HG03432 (cell line): ENCODE measurements at regions not wholly inside any gene's neighbourhood (a gene's known extent, or its start where the extent isn't known, plus 50 kb on each side); places are given as distances from the start of the nearest gene placed in this dataset.

ENCODE experiments used
- ATAC-seq: cut with Tn5 transposase; IDR thresholded peaks from one replicate; pipeline ENCODE4 v1.9.1; 2021; ENCODE audit warnings: mild to moderate bottlenecking, moderate library complexity; ENCODE audit not compliant: unreplicated experiment

DNA sequence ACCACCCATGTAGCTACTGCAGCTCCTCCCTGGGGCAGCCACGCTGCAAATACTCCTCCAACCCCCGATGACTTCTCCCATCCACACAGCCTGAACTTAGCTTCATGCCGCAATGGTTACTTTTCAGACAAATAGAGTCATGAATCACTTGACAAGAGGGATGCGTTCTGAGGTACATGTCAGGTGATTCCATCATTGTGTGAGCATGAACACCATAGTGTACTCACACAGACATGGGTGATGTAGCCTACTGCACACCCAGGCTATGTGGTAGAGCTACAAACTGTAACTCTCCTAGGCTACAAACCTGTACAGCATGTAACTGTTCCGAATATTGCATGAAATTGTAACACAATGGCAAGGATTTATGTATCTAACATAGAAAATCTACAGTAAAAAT, 298.5 kb upstream of the SLC35B3 start:
- ATAC-seq, result no peak

DNA sequence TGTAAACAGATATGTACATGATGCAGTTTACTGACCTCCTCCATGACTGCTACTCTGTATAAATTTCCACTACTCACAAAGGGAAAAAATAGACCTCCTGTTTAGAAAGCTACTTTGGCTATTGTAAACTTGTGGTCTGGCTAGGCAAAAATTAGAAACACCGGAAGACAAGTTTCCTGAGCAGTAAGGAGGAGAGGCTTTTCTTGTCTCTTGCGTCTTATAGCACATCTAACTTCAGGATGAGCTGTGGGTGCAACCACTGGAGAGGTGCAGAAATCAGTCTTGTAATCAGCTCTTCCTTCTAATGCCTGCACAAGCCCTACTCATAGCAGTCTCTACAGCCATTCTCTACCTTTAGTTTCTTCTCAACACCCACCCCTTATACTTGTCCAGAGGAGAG, 296.5 kb upstream of the SLC35B3 start:
- ATAC-seq, result peak; percentile 54

DNA sequence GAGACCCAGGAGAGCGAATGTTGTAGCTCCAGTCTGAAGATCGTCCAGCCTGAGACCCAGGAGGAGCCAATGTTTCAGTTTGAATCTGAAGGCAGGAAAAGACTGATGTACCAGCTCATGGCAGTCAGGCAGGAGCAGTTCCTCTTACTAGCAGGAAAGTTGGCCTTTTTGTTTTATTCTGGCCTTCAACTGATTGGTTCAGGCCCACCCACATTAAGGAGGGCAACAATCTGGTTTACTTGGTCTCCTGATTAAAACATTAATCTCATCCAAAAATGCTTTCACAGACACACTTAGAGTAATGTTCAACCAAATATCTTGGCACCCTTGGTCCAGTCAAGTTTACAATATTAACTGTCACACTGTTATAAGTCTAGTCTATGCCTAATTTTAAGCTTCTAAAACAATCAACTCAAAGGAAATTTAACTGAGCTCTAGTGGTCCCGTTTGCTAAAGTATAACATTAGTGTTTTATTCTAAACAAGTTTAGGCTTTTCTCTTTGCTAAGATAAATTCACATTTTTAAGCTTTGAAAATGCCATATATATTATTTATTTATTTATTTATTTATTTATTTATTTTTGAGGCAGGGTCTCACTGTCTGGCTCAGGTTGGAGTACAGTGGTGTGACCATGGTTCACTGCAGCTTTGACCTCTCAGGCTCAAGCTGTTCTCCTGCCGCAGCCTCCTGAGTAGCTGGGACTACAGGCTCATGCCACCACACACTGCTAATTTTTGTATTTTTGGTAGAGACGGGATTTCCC, 275.5 kb upstream of the SLC35B3 start:
- ATAC-seq, result no peak

DNA sequence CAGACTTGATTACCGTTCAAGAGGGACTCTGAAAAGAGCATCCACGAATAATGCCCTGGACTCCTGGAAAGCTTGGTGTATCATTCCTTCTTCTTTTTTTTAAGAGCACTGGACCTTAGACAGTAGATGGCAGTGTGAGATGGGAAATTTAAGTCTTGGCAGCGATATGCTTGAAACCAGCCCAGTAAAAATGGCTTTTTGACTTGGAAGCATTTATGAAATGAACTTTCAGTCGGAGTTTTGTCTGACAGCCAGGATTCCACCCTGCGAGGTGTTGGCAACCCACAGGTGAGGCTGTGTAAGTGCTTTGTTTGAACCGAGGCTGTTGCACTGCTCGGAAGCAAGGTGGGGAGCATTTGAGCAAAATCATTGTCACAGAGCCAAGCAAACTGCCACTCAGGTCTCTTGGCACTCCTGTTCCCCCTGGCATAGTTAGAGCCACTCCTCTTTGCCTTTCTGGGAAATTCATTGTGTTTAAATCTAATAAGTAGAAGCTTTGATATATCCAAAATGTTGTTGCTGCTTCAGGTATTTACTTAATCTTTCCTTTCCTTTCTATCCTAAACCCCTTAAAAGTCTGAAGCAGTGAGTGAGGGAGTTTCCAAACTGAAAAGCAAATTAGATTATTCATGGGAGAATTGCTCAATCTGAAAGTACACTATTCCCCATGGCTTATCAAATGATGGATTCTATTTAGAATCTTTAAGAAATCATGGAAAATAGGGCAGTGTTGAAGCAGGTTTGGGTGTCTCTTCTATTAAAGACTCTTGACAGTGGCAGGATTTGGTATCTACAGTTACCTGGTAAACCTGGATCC, 272.8 kb upstream of the SLC35B3 start:
- ATAC-seq, result no peak

DNA sequence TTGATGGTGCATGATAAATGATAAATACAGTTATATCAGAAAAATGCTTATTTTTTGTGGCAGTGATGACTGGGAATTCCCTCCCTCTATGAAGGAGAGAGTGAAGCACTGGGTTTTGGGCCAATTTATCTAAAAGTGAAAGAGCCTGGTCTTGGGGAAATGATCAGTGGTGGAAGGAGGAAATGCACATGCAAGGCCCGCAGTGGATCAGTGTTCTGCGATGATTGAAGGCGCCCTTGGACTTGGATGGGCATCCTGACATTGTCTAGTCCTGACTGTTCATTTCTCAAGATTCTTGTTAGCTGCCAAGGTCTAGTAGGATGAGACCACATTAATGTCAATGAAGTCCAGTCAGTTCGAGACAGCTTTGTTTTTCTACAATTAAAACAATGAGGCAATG, 272.0 kb upstream of the SLC35B3 start:
- ATAC-seq, result no peak

DNA sequence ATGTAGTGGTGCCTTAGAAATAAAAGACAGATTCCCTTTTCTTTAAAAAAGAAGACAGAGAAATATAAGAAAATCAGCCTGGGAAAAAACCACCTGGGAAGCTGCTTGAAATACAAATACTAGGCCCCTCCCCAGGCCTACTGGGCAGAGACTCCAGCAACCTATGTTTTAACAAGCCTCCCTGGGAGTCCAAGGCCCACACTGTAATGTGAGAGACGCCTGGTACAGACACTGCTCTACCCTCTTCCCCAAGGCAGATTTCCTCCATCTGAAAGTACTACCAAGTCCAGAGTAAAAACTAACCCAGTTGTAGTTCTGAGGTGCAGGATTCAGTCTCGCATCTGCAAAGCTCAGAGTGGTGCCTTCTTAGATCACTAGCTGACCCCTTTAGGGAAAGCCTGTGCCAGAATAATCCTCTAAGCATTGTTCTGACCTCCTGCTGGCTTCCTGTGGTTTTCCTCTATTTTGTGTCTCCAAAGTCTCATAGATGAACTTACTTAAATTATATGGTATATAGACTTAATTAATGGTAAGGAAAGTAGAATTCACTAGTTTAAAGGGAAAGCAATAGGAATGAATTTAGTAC, 270.2 kb upstream of the SLC35B3 start:
- no peak for ATAC-seq

DNA sequence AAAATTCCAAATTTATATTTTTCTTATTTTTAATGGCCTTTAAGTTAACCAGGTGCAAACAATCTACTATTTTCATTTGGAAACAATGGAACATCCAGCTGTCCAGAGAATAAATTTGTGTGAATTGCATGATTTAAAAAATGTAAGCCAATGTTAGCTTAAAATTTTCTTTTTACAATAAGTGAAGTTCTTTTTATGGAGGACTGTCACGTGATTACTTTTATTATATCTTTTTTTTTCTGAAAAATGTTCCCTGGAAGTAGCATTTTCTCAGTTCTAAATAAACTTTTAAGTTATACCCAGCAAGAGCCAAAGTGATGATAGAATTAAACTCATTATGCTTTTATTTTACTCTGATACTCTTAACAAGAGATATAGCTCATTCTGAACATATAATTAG, 267.7 kb upstream of the SLC35B3 start:
- no peak for ATAC-seq

DNA sequence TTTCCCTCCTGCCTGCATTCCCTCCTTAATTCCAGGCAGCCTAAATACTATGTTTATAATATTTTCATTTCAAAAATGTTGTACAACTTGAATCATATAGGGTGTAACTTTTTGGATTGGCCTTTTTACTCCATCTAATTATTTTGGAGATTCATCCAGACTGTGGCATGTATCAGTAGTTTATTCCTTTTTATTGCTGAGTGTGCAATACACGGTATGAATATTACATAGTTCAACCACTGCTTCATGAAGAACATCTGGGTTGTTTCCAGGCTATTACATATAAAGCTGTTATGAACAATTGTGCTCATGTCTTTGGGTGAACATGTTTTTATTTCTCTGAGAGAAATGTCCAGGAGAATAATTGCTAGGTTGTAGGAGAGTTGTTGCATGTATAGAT, 253.5 kb upstream of the SLC35B3 start:
- ATAC-seq, result no peak

DNA sequence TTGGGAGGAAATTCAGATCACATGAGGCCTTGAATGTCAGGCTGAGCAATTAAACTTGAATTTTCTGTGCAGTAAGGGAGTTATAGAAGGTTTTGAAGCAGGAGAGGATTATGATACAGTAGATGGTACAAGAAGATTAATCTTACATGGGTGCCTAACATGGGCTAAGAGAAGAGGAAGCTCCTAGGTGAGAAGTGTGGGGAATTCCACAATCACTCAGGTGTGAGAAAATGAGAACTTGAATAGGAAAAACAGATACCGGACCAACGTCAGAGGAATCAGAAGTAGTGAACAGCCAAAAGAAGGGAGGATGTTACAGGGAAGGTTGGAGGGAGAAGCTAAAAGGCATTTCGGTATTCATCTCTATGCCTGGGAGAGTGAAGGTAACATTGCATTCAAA, 250.7 kb upstream of the SLC35B3 start:
- no peak for ATAC-seq

DNA sequence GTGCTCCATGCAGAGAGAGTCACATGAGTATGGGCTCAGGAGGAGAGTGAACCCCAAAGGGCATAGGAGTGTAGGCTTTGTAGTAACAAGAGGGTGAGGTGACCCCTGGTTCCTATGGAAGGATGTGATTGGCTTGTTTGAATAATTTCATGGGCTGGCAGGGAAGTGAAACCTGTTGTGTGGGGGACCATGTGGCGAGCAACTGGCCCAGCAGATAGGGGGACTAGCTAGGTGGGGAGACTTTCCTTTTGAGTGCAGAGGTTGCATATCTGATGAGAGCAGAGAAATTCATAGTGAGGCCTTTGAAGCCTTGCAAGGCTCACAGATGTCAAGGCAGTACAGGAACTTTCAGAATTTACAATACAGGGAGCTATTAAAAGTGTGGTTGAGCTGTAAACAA, 247.9 kb upstream of the SLC35B3 start:
- ATAC-seq, result peak; percentile 45

DNA sequence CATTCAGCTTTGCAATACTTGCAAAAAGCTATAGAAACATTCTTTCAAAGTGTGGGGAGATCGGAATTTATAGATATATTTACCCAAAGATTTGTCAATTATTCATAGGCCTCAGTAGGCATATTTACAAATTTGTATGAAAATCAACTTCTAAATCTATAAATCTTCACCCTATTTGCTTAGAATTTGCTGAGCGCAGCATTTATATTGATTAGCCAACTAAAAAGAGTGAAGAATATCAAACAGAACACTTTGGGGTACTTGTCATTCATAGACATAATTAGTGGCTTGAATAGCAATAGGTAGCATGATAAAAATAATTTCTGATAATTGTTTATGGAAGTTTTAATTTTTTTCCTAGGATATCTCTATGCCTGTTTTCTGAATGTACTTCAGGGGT, 244.5 kb upstream of the SLC35B3 start:
- ATAC-seq, result no peak

DNA sequence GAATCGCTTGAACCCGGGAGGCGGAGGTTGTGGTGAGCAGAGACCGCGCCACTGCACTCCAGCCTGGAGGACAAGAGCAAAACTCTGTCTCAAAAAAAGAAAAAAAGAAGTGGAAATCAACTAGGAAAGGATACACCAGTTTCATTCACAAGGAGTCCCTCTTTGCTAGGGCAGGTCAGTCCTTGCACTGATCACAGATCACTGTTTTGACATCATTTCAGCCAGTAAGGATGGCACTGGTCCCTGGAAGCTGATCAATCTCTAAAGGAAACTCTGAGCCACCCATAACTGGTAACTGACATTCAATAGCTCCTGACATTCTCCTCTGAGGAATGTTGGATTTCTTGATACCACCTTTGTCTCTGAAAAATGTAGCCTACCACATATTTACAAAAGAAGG, 243.1 kb upstream of the SLC35B3 start:
- no peak for ATAC-seq

DNA sequence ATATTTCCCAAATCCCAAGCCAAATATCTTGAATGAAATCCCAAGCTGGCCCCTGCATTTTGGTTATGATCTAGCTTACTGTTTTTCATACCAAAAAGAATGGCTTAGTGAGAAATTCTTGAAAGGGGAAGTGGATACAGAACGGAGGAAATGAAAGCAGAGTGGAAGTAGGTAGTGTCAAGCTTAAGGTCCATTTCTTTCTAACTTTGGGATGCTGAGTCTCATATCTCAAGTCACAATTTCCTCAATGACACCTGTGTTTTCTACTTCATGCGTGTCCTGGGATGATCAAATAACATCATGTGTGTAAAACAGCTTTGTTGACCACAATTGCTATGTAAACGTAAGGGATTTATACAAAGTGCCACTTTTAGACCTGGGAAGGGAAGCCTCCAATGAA, 238.8 kb upstream of the SLC35B3 start:
- ATAC-seq, result peak; percentile 52

DNA sequence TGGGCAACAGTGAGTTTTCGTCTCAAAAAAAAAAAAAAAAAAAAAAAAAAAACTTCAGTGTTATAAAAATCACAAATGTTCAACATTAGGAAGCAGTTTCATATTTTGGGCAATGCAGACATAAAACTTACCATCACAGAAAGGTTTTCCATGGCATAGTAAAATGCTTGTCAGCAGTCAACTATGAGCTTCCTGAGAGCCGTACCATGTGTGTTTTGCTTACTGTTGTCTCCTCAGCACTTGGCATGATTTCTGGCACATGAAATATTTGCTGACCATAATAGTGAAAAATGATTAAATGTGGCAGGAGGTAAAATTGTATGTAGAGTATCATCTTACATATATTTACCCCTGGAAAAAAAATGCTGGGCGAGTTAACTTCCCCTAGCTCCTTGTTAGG, 237.5 kb upstream of the SLC35B3 start:
- ATAC-seq, result no peak

DNA sequence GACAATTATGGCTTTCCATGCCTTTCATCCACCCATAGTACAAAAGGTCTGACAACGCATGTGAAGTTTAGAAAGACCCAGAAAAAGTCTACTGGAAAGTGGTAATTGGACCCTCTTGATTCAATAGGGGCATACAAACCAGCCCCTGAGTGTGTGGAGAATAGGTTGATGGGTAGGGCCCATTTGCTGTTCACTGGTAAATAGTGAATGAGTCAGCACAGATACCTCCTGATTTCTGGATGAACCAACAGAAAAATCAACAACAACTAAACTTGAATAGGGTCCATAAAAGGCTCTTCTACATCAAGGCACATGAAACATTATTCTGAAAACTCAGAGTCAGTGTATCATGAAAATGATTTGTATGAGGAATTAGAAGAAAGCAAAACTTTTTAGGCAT, 235.4 kb upstream of the SLC35B3 start:
- no peak for ATAC-seq

DNA sequence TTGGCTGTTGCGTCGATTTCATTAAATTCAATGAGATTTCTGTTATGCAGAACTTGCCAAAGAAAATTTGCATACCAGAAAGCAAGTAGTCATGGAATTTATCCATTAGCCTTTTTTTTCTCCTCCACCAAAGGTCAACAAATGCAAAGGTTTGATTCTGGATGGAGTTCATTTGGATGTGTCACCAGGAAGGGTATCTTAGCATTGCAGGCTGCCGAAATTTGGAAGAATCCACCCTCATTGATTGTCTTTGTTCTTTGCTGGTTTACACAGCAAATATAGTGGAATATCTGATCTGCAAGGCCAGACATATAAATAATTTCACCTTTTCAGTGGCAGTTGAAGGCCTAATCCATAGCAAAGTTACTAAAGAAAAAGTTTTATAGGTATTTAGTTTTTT, 229.4 kb upstream of the SLC35B3 start:
- no peak for ATAC-seq

DNA sequence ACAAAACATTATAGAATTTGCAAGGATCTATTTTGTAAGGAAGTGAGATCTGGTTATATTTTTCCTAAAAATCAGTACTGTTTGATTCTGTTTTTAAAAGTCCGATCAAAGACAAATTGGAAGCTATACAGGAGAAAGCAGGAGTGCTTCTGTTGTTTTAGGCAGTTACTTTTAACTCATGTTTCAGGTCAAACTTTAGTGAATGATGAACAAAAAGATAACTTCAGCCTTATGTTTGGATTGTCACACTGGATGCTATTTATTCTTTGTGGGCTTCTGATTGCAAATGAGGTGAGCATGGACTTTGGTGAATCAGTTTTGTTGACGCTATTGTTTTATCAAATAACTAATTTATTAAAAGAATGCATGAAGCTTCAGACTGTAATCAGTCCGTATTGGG, 228.7 kb upstream of the SLC35B3 start:
- no peak for ATAC-seq

DNA sequence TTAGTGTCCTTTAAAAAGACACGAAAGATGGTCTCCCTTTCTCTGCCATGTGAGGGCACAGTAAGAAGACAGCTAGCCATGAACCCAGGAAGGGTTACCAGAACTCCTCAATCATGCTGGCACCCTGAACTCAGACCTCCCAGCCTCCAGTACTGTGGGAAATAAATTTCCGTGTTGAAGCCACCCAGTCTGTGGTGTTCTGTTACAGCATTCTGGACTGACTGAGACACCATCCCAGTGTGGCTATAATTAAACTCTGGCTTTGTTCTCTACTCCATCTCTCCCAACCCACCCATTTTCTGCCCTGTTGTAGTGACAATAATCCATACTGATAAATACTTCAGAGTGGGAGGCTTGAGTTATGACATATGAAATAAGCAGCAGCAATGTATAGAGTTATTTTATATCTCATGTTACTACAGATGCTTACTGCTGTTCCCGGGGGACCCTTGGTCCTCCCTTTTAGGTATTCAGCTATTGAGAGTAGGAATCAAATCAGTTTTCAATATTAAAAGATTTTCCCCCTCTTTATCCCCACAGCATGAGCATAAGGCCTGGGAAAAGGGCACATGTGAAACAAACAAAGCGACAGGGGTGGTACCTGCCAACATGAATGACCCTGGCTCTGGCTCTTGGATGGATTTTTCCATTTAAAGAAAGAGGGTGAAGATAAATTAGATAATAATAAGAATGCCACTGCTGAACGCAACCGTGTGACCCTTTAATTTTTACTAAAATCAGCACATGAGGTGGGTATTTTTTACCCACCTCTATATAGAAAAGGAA, 224.3 kb upstream of the SLC35B3 start:
- no peak for ATAC-seq

DNA sequence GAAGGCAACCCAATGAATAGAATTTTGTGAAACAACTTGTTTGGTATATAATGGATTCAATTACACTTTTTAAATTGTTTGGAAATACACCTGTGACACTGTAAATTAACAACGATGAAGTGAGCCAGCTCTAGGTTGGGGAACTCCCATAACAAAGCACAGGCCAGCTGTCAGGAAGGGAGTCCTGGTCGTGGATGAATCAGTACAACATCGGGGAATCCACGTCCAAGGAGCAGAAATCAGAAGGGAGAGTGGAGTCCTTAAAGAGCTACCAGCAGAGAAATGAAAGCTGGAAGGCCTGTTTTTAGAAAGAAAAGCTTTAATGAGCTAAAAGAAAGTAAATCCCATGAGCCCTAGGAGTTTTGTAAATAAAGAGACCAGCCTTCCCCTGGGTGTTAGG, 223.1 kb upstream of the SLC35B3 start:
- ATAC-seq, result no peak

DNA sequence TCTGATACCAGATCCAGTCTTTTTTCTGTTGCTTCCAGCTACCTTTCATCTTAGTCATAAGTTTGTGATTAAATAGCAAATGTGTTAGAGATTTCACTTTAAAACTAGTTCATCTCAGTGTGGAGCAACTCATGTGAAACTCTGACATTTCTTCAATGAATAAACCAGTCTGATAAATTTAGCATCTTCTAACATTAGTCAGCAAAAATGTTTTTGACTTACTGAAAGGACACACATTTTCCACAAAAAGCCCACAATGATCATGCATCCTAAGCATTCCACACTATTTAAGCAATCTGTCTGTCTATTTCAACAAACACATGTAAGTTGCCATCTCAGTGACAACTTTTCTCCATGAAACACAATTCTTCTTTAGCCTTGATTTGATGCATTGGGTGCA, 222.2 kb upstream of the SLC35B3 start:
- ATAC-seq, result no peak

DNA sequence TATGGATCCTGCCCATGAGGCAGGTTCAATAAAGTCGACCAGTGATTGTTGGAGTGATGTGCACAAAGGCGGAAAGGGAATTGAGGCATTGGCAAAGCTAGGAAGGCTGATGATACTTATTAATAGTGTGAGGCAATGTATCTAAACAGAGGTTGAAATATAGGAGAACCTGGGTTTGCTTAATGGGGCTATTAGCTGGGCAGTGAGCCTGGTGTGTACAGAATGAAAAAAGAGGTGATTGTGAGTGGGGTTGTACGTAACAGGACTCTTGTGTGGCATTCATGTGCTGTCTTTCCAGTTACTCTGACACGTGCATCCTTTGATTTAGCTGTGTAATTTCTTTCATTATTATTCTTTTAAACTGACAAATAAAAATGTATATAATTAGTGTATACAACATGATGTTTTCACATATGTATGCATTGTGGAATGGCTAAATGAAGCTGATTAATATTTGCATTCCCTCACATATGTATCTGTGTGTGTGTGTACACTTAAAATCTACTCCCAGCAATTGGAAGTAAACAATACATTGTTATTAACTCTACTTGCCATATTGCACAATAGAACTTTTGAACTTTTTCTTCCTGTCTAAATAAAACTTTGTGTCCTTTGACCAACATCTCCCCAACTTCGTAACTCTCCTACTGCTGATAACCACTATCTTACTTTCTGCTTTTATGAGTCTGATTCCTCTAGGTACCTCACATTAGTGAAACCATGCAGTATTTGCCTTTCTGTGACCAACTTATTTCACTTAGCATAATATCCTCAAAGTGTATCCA, 220.5 kb upstream of the SLC35B3 start:
- ATAC-seq, result no peak
